22Rv1 (cell line): ENCODE measurements at regions not wholly inside any gene's neighbourhood (a gene's known extent, or its start where the extent isn't known, plus 50 kb on each side); places are given as distances from the start of the nearest gene placed in this dataset.

Experiments used
- ZFX ChIP-seq: fragments of 450-650 bp; IDR thresholded peaks from 2 replicates; pipeline ENCODE4 v1.6.1; 2017; ENCODE audit warnings: antibody characterized with exemption, borderline replicate concordance
- TF ChIP-seq, protein P1 (sequence below): fragments of 450-650 bp; IDR thresholded peaks from 2 replicates; pipeline ENCODE4 v1.5.1; 2017; ENCODE audit warnings: mild to moderate bottlenecking

DNA sequence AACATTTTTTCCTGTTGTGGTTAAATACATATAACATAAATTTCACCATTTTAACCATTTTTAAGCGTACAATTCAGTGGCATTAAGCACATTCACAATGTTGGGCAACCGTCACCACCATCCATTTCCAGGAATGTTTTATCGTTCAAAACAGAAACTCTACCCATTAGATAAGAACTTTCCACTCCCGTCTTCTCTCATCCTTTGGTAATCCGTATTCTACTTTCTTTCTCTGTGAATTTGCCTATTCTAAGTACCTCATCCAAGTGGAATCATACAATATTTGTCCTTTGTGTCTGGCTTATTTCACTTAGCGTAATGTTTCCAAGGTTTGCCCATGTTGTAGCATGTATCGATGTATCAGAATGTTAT, 336.0 kb downstream of the RRAGC start:
- TF ChIP-seq, protein P1, sequence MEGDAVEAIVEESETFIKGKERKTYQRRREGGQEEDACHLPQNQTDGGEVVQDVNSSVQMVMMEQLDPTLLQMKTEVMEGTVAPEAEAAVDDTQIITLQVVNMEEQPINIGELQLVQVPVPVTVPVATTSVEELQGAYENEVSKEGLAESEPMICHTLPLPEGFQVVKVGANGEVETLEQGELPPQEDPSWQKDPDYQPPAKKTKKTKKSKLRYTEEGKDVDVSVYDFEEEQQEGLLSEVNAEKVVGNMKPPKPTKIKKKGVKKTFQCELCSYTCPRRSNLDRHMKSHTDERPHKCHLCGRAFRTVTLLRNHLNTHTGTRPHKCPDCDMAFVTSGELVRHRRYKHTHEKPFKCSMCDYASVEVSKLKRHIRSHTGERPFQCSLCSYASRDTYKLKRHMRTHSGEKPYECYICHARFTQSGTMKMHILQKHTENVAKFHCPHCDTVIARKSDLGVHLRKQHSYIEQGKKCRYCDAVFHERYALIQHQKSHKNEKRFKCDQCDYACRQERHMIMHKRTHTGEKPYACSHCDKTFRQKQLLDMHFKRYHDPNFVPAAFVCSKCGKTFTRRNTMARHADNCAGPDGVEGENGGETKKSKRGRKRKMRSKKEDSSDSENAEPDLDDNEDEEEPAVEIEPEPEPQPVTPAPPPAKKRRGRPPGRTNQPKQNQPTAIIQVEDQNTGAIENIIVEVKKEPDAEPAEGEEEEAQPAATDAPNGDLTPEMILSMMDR: no peak
- no peak for TF ChIP-seq ZFX
